HG03354 (cell line): ENCODE measurements at regions not wholly inside any gene's neighbourhood (a gene's known extent, or its start where the extent isn't known, plus 50 kb on each side); places are given as distances from the start of the nearest gene placed in this dataset.
A peak's percentile ranks its signal among the peaks of the same experiment; 100 is the strongest.
"Not testable (repeated sequence)": the region's sequence is repeated elsewhere in the genome, so short reads cannot be mapped to it uniquely, and the experiment has no call there.

Experiments used
- ATAC-seq: cut with Tn5 transposase; IDR thresholded peaks from one replicate; pipeline ENCODE4 v1.9.1; 2021; ENCODE audit warnings: mild to moderate bottlenecking; ENCODE audit not compliant: unreplicated experiment, poor library complexity, severe bottlenecking

GRCh38 chr1:148325031-148325430 is 158.1 kb downstream of the PPIAL4G start:
- not testable (repeated sequence) for ATAC-seq

- ATAC-seq, result not testable (repeated sequence)
Observed at GRCh38 chr1:148324465-148324864, 158.6 kb downstream of the PPIAL4G start.

GRCh38 chr1:148320079-148320478 is 163.0 kb downstream of the PPIAL4G start:
- ATAC-seq, result not testable (repeated sequence)

- ATAC-seq, result no peak
Observed at GRCh38 chr1:148318904-148319242, 164.2 kb downstream of the PPIAL4G start.

GRCh38 chr1:148318123-148318903 is 164.8 kb downstream of the PPIAL4G start:
- ATAC-seq, result peak; percentile 56

GRCh38 chr1:148317288-148317985 is 165.4 kb upstream of the NBPF11 start:
- ATAC-seq, result no peak

GRCh38 chr1:148315071-148315811 is 163.2 kb upstream of the NBPF11 start:
- ATAC-seq, result peak; percentile 79

- no peak for ATAC-seq
Observed at GRCh38 chr1:148310807-148311206, 158.7 kb upstream of the NBPF11 start.

GRCh38 chr1:148309940-148310500 is 157.9 kb upstream of the NBPF11 start:
- ATAC-seq, result no peak

- no peak for ATAC-seq
Observed at GRCh38 chr1:148308832-148309458, 156.9 kb upstream of the NBPF11 start.

GRCh38 chr1:148307583-148308185 is 155.6 kb upstream of the NBPF11 start:
- no peak for ATAC-seq

- ATAC-seq, result not testable (repeated sequence)
Observed at GRCh38 chr1:148304935-148305334, 152.9 kb upstream of the NBPF11 start.

GRCh38 chr1:148302586-148303364 is 150.7 kb upstream of the NBPF11 start:
- ATAC-seq, result peak; percentile 86

- not testable (repeated sequence) for ATAC-seq
Observed at GRCh38 chr1:148297852-148298251, 145.8 kb upstream of the NBPF11 start.

GRCh38 chr1:148296511-148296910 is 144.4 kb upstream of the NBPF11 start:
- ATAC-seq, result no peak

- no peak for ATAC-seq
Observed at GRCh38 chr1:148294116-148294807, 142.2 kb upstream of the NBPF11 start.

- no peak for ATAC-seq
Observed at GRCh38 chr1:148293651-148294050, 141.6 kb upstream of the NBPF11 start.

- no peak for ATAC-seq
Observed at GRCh38 chr1:148292915-148293314, 140.8 kb upstream of the NBPF11 start.
